H1 (cell line): ENCODE measurements at regions not wholly inside any gene's neighbourhood (a gene's known extent, or its start where the extent isn't known, plus 50 kb on each side); places are given as distances from the start of the nearest gene placed in this dataset.

Experiments used
- CTCF ChIA-PET: fragments of 300-600 bp; sonication (Branson Sonifier 250); formaldehyde crosslinking; loops from one replicate; lab custom pipeline; 2021; ENCODE audit not compliant: partially characterized antibody; lab: Charles Lee
- POLR2A ChIA-PET: fragments of 300-600 bp; sonication (Branson Sonifier 250); formaldehyde crosslinking; loops from one replicate; lab custom pipeline; 2021; ENCODE audit warnings: inconsistent platforms; ENCODE audit not compliant: partially characterized antibody; lab: Charles Lee
- DNase-seq, 2 experiments: peaks; one replicate each; pipeline versions ENCODE4 v3.0.0 to v3.0.0-alpha.2; 2010 to 2022; ENCODE audit warnings: low spot score in 2 of 2, low read depth in 1 of 2, mixed read lengths in 1 of 2
- FAIRE-seq: peaks from 2 replicates; lab custom pipeline; 2011; peaks lifted over from hg19 to GRCh38; lab: Jason Lieb, UNC
- H2AFZ ChIP-seq: 2 replicates; pipeline ENCODE4 v1.8.1; 2012; ENCODE audit warnings: low read length, inconsistent platforms
- H2AK5ac ChIP-seq: 2 replicates; pipeline ENCODE4 v1.6.1; 2013; ENCODE audit warnings: low read depth, low read length
- H2BK120ac ChIP-seq: replicated peaks from 2 replicates; pipeline ENCODE3; 2013; ENCODE audit warnings: low read depth, low read length, inconsistent platforms
- H2BK12ac ChIP-seq: 2 replicates; pipeline ENCODE4 v1.6.1; 2013; ENCODE audit warnings: low read depth, low read length
- H2BK15ac ChIP-seq: 2 replicates; pipeline ENCODE4 v1.6.1; 2013; ENCODE audit warnings: low read length
- H2BK20ac ChIP-seq: 2 replicates; pipeline ENCODE4 v1.6.1; 2013; ENCODE audit warnings: low read length
- H2BK5ac ChIP-seq: 2 replicates; pipeline ENCODE4 v1.6.1; 2013; ENCODE audit warnings: low read depth, low read length
- H3K14ac ChIP-seq: 2 replicates; pipeline ENCODE4 v1.6.1; 2013; ENCODE audit warnings: inconsistent platforms; ENCODE audit not compliant: insufficient read length
- H3K18ac ChIP-seq: 2 replicates; pipeline ENCODE4 v1.6.1; 2013; ENCODE audit warnings: low read length; ENCODE audit errors: extremely low read depth
- H3K23ac ChIP-seq: 2 replicates; pipeline ENCODE4 v1.6.1; 2013; ENCODE audit warnings: inconsistent platforms; ENCODE audit not compliant: insufficient read length
- H3K23me2 ChIP-seq: 2 replicates; pipeline ENCODE4 v1.6.1; 2013; ENCODE audit warnings: low read depth, low read length
- H3K27ac ChIP-seq: 2 replicates; pipeline ENCODE4 v1.6.1; 2011; ENCODE audit warnings: low read depth, low read length, inconsistent platforms
- H3K27me3 ChIP-seq, 4 experiments: replicated peaks in 1 of 4; 1 replicate in 1 of 4; 2 replicates in 3 of 4; pipeline versions ENCODE4 v1.6.1 to v1.8.1; 2011 to 2013; ENCODE audit warnings: low read length in 3 of 4, mild to moderate bottlenecking in 3 of 4, inconsistent platforms in 2 of 4, mixed read lengths in 2 of 4, moderate library complexity in 1 of 4; ENCODE audit not compliant: control insufficient read depth in 3 of 4, insufficient read depth in 3 of 4; ENCODE audit errors: extremely low read depth in 1 of 4
- H3K36me3 ChIP-seq, 4 experiments: 2 replicates each; pipeline versions ENCODE4 v1.6.1 to v1.8.1; 2011 to 2013; ENCODE audit warnings: mild to moderate bottlenecking in 4 of 4, low read length in 3 of 4, moderate library complexity in 2 of 4, control low read depth in 1 of 4, inconsistent platforms in 1 of 4; ENCODE audit not compliant: insufficient read depth in 4 of 4, control insufficient read depth in 2 of 4
- H3K4ac ChIP-seq: replicated peaks from 2 replicates; pipeline ENCODE3; 2013; ENCODE audit warnings: low read length, low read depth, mixed read lengths, inconsistent platforms; ENCODE audit not compliant: insufficient read length
- H3K4me1 ChIP-seq, 4 experiments: replicated peaks in 1 of 4; 1 replicate in 1 of 4; 2 replicates in 3 of 4; pipeline versions ENCODE4 v1.6.1 to v1.8.1; 2011 to 2013; ENCODE audit warnings: low read length in 3 of 4, inconsistent platforms in 2 of 4, mixed read lengths in 1 of 4; ENCODE audit not compliant: insufficient read depth in 4 of 4, control insufficient read depth in 3 of 4
- H3K4me2 ChIP-seq, 2 experiments: 2 replicates each; pipeline versions ENCODE4 v1.6.1 to v1.8.1; 2011 to 2013; ENCODE audit warnings: low read depth in 2 of 2, low read length in 2 of 2, control low read depth in 1 of 2, inconsistent platforms in 1 of 2, mild to moderate bottlenecking in 1 of 2; ENCODE audit not compliant: insufficient read depth in 1 of 2
- H3K4me3 ChIP-seq, 4 experiments: fragments of 200-600, 300-600 bp in 1 of 4; sonication (generic), shearing (Covaris generic), sonication (Bioruptor Twin) in 1 of 4; 2 replicates each; pipeline versions ENCODE4 v1.5.1 to v1.8.1; 2011 to 2016; ENCODE audit warnings: low read length in 4 of 4, low read depth in 3 of 4, control low read depth in 2 of 4, inconsistent platforms in 2 of 4, mild to moderate bottlenecking in 2 of 4, mixed read lengths in 1 of 4, moderate library complexity in 1 of 4; ENCODE audit not compliant: insufficient read depth in 2 of 4; ENCODE audit errors: extremely low read depth in 1 of 4
- H3K56ac ChIP-seq: replicated peaks from 2 replicates; pipeline ENCODE3; 2013; ENCODE audit warnings: low read depth, mild to moderate bottlenecking, mixed read lengths, low read length, inconsistent platforms; ENCODE audit not compliant: insufficient read length
- H3K79me1 ChIP-seq: 2 replicates; pipeline ENCODE4 v1.6.1; 2013; ENCODE audit warnings: low read depth, low read length, control low read depth
- H3K79me2 ChIP-seq, 2 experiments: 2 replicates each; pipeline versions ENCODE4 v1.6.1 to v1.8.1; 2012 to 2013; ENCODE audit warnings: low read length in 2 of 2, mild to moderate bottlenecking in 2 of 2, inconsistent platforms in 1 of 2; ENCODE audit not compliant: insufficient read depth in 2 of 2, control insufficient read depth in 1 of 2
- H3K9ac ChIP-seq, 4 experiments: replicated peaks in 1 of 4; 1 replicate in 1 of 4; 2 replicates in 3 of 4; pipeline versions ENCODE4 v1.6.1 to v1.8.1; 2011 to 2013; ENCODE audit warnings: low read depth in 3 of 4, low read length in 3 of 4, control low read depth in 2 of 4, mild to moderate bottlenecking in 2 of 4, moderate library complexity in 2 of 4, inconsistent platforms in 1 of 4; ENCODE audit errors: extremely low read depth in 1 of 4
- H3K9me3 ChIP-seq, 2 experiments: 2 replicates each; pipeline versions ENCODE4 v1.6.1 to v1.8.1; 2012 to 2013; ENCODE audit warnings: mild to moderate bottlenecking in 2 of 2, moderate library complexity in 2 of 2, control low read depth in 1 of 2, inconsistent platforms in 1 of 2, low read depth in 1 of 2, low read length in 1 of 2, mixed read lengths in 1 of 2; ENCODE audit not compliant: insufficient read depth in 2 of 2
- H4K20me1 ChIP-seq, 2 experiments: replicated peaks in 1 of 2; 2 replicates each; pipeline versions ENCODE3 to v1.8.1; 2011 to 2013; ENCODE audit warnings: inconsistent platforms in 2 of 2, low read length in 2 of 2, mild to moderate bottlenecking in 1 of 2; ENCODE audit not compliant: insufficient read depth in 2 of 2, control insufficient read depth in 1 of 2
- H4K5ac ChIP-seq: 2 replicates; pipeline ENCODE4 v1.6.1; 2013; ENCODE audit warnings: low read length, low read depth, mixed read lengths, inconsistent platforms; ENCODE audit not compliant: insufficient read length
- H4K8ac ChIP-seq: 2 replicates; pipeline ENCODE4 v1.8.0; 2013; ENCODE audit warnings: mild to moderate bottlenecking, moderate library complexity, low read length, inconsistent platforms; ENCODE audit not compliant: insufficient read depth; ENCODE audit errors: extremely low read depth
- H4K91ac ChIP-seq: replicated peaks from 2 replicates; pipeline ENCODE3; 2013; ENCODE audit warnings: low read length, mixed read lengths, inconsistent platforms; ENCODE audit not compliant: insufficient read length
- ASH2L ChIP-seq: fragments of 200-600, 300-600 bp; sonication (generic); IDR thresholded peaks from one replicate; pipeline ENCODE4 v1.7.1; 2017; ENCODE audit warnings: low read length
- BRCA1 ChIP-seq: IDR thresholded peaks from 2 replicates; pipeline ENCODE4 v1.6.1; 2012; ENCODE audit warnings: low read depth, low read length, improper control_type of control experiment
- CHD1 ChIP-seq: IDR thresholded peaks from 2 replicates; pipeline ENCODE4 v1.6.1; 2012; ENCODE audit warnings: low read depth, low read length, improper control_type of control experiment
- NRF1 ChIP-seq: IDR thresholded peaks from 2 replicates; pipeline ENCODE4 v1.6.1; 2011; ENCODE audit warnings: mild to moderate bottlenecking, low read depth, low read length, improper control_type of control experiment
- PHF8 ChIP-seq: fragments of 200-600 bp; sonication (generic); conservative IDR thresholded peaks from 2 replicates; pipeline ENCODE4 v1.7.1; 2012; ENCODE audit warnings: low read depth, mild to moderate bottlenecking, inconsistent platforms, low read length, moderate library complexity
- SIN3A ChIP-seq, 2 experiments: IDR thresholded peaks in 1 of 2; conservative IDR thresholded peaks in 1 of 2; 2 replicates each; pipeline ENCODE4 v1.6.1; 2011 to 2012; ENCODE audit warnings: low read length in 2 of 2, improper control_type of control experiment in 1 of 2, low read depth in 1 of 2, mild to moderate bottlenecking in 1 of 2
- SIX5 ChIP-seq: IDR thresholded peaks from 2 replicates; pipeline ENCODE4 v1.6.1; 2011; ENCODE audit warnings: mild to moderate bottlenecking, low read depth, low read length
- SP4 ChIP-seq: IDR thresholded peaks from 2 replicates; pipeline ENCODE4 v1.6.1; 2012; ENCODE audit warnings: low read length, inconsistent platforms
- SRF ChIP-seq: IDR thresholded peaks from 2 replicates; pipeline ENCODE4 v1.6.1; 2011; ENCODE audit warnings: mild to moderate bottlenecking, low read depth, low read length, moderate library complexity
- TAF7 ChIP-seq: optimal IDR thresholded peaks from 2 replicates; pipeline ENCODE3; 2011; ENCODE audit warnings: low read depth, mild to moderate bottlenecking, inconsistent platforms, low read length, moderate library complexity, borderline replicate concordance
- USF2 ChIP-seq: IDR thresholded peaks from 2 replicates; pipeline ENCODE4 v1.6.1; 2011; ENCODE audit warnings: low read length, improper control_type of control experiment
- WGBS, 2 experiments: shearing (Covaris generic) in 1 of 2; methylation state at CpG; one replicate each; pipeline versions ENCODE4 v1.1.6 to v1.1.7; 2013 to 2015; ENCODE audit warnings: low lambda C conversion rate in 2 of 2, mixed read lengths in 2 of 2, inconsistent platforms in 1 of 2, low coverage in 1 of 2, missing lambda C conversion rate in 1 of 2; ENCODE audit not compliant: insufficient replicate concordance in 2 of 2, insufficient coverage in 1 of 2, insufficient read length in 1 of 2; ENCODE audit errors: extremely low coverage in 1 of 2, missing lambda C conversion rate in 1 of 2; 5-methylcytosine and 5-hydroxymethylcytosine counted together

DNA sequence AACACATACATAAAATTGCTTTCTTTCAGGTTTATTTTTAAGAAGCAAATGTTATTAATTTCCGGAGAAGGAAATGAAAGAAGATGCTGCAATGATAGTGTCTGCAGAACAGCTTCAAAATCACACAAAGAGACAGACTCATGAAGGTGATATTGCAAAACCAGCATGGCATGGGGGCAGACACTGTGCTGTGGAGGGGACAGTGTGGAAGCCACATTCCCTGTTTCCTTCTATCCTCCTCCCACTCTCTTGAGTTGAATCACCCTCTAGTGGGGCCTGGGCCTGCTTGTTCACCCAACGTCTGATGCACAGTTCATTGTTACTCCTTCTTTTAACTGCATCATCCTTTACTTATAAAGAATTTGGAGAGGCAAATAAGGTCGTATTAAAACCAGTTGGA is 104.0 kb upstream of the INSIG1 start:
- H2AK5ac ChIP-seq, result no peak overlapping the region
- no peak overlapping the region for H2BK12ac ChIP-seq
- H4K91ac ChIP-seq, result no peak overlapping the region
- no peaks in the 10 kb centered on the region for H3K23me2 ChIP-seq
- H3K9ac ChIP-seq, result no peak overlapping the region
- no peak overlapping the region for H2BK5ac ChIP-seq
- no peak overlapping the region for H3K27ac ChIP-seq
- H3K4me2 ChIP-seq, result no peak overlapping the region
- no peaks in the 10 kb centered on the region for H3K79me1 ChIP-seq
- no peak for FAIRE-seq
- H3K4me3 ChIP-seq, result no peak overlapping the region
- POLR2A ChIA-PET, result no interaction called here
- no peak overlapping the region for H2BK20ac ChIP-seq
- no peak overlapping the region for H3K56ac ChIP-seq
- no peaks in the 10 kb centered on the region for H3K79me2 ChIP-seq
- H3K36me3 ChIP-seq, result no peaks in the 10 kb centered on the region
- no peak for TF ChIP-seq SIX5
- no peak for TF ChIP-seq ASH2L
- TF ChIP-seq SRF, result no peak
- no peak for TF ChIP-seq NRF1
- no peak for TF ChIP-seq TAF7
- no peak for TF ChIP-seq PHF8
- TF ChIP-seq USF2, result no peak
- no peak for TF ChIP-seq SP4
- TF ChIP-seq BRCA1, result no peak
- no peak for TF ChIP-seq CHD1
- TF ChIP-seq SIN3A (conservative IDR thresholded peaks at IDR 0.05 in 1 of 2, IDR thresholded peaks at IDR 0.05 in 1 of 2; ENCODE audit: low read depth in 1 of 2, low read length in 2 of 2), result no peak
- TF ChIP-seq, all 59 proteins: peak for 0
- Histone ChIP-seq H3K23ac (no peak overlapping the region), H4K5ac (no peak overlapping the region), H3K27me3 (peaks cover 0 to 3% (median 0%) of the 10 kb centered on the region in 4 experiments; a peak in 1 of 7 replicates), H2AFZ (no peak overlapping the region), H3K14ac (no peak overlapping the region), H3K4me1 (no peaks in the 10 kb centered on the region; a peak in 1 of 7 replicates), H4K20me1 (no peaks in the 10 kb centered on the region), H3K9me3 (no peaks in the 10 kb centered on the region), H3K4ac (no peak overlapping the region), H2BK15ac (no peak overlapping the region), H2BK120ac (no peak overlapping the region), H3K18ac (no peak overlapping the region), H4K8ac (no peak overlapping the region)
- CTCF ChIA-PET, result interaction anchor here (0.9 kb wide), 2 partner anchors 8 to 34 kb away, joined by 3 to 4 read pairs; no protein-coding TSS in a partner anchor
- 87% methylated on average over 3 of the region's 3 CpGs; no CpG with 5 or more reads in 1 of the 2 experiments for WGBS, 2 experiments
- DNase-seq, result no peak
